H9 (cell line): ENCODE measurements at regions not wholly inside any gene's neighbourhood (a gene's known extent, or its start where the extent isn't known, plus 50 kb on each side); places are given as distances from the start of the nearest gene placed in this dataset.

ENCODE experiments used
- DNase-seq: peaks from one replicate; pipeline ENCODE4 v3.0.0-alpha.2; 2017
- H2AFZ ChIP-seq: one replicate; pipeline ENCODE4 v1.6.1; 2013; ENCODE audit warnings: mild to moderate bottlenecking, low read length, control low read depth, moderate library complexity
- H2AK5ac ChIP-seq: 2 replicates; pipeline ENCODE4 v1.6.1; 2013; ENCODE audit warnings: low read length, control low read depth, mixed read lengths; ENCODE audit not compliant: insufficient read length
- H2BK120ac ChIP-seq: one replicate; pipeline ENCODE4 v1.6.1; 2013; ENCODE audit warnings: low read depth, mild to moderate bottlenecking, low read length, control low read depth, inconsistent platforms; ENCODE audit not compliant: poor library complexity, severe bottlenecking
- H2BK12ac ChIP-seq: 2 replicates; pipeline ENCODE4 v1.6.1; 2013; ENCODE audit warnings: low read length, control low read depth, mixed read lengths, low read depth; ENCODE audit not compliant: insufficient read length
- H2BK15ac ChIP-seq: 2 replicates; pipeline ENCODE4 v1.6.1; 2013; ENCODE audit warnings: low read depth, low read length, control low read depth
- H2BK20ac ChIP-seq: one replicate; pipeline ENCODE4 v1.6.1; 2013; ENCODE audit warnings: low read depth, mild to moderate bottlenecking, low read length, control low read depth, inconsistent platforms; ENCODE audit not compliant: poor library complexity, severe bottlenecking
- H2BK5ac ChIP-seq: 2 replicates; pipeline ENCODE4 v1.6.1; 2013; ENCODE audit warnings: low read length, control low read depth, mixed read lengths; ENCODE audit not compliant: insufficient read length
- H3K14ac ChIP-seq: 2 replicates; pipeline ENCODE4 v1.6.1; 2013; ENCODE audit warnings: low read length, control low read depth; ENCODE audit not compliant: insufficient read depth
- H3K18ac ChIP-seq: 2 replicates; pipeline ENCODE4 v1.6.1; 2013; ENCODE audit warnings: low read depth, mild to moderate bottlenecking, mixed read lengths, low read length, control low read depth; ENCODE audit not compliant: insufficient read length
- H3K23ac ChIP-seq: 2 replicates; pipeline ENCODE4 v1.6.1; 2013; ENCODE audit warnings: low read length, control low read depth, mixed read lengths, low read depth; ENCODE audit not compliant: insufficient read length
- H3K23me2 ChIP-seq: 2 replicates; pipeline ENCODE4 v1.6.1; 2013; ENCODE audit warnings: low read depth, mild to moderate bottlenecking, mixed read lengths, low read length, control low read depth; ENCODE audit not compliant: insufficient read length, poor library complexity, severe bottlenecking
- H3K27ac ChIP-seq: 2 replicates; pipeline ENCODE4 v1.5.1; 2013; ENCODE audit warnings: low read length, control low read depth, mixed read lengths, low read depth; ENCODE audit not compliant: insufficient read length
- H3K27me3 ChIP-seq: 2 replicates; pipeline ENCODE4 v1.6.1; 2013; ENCODE audit warnings: low read length, control low read depth, inconsistent platforms; ENCODE audit not compliant: insufficient read depth
- H3K4ac ChIP-seq: 2 replicates; pipeline ENCODE4 v1.6.1; 2013; ENCODE audit warnings: low read depth, mild to moderate bottlenecking, control low read depth, inconsistent platforms, low read length, moderate library complexity
- H3K4me1 ChIP-seq: 2 replicates; pipeline ENCODE4 v1.6.1; 2013; ENCODE audit warnings: low read length, control low read depth, inconsistent platforms; ENCODE audit not compliant: insufficient read depth
- H3K4me2 ChIP-seq: 2 replicates; pipeline ENCODE4 v1.6.1; 2013; ENCODE audit warnings: low read length, control low read depth, mixed read lengths; ENCODE audit not compliant: insufficient read length, insufficient read depth
- H3K56ac ChIP-seq: 2 replicates; pipeline ENCODE4 v1.6.1; 2013; ENCODE audit warnings: low read depth, mild to moderate bottlenecking, mixed read lengths, low read length, control low read depth; ENCODE audit not compliant: insufficient read length
- H3K79me1 ChIP-seq: 2 replicates; pipeline ENCODE4 v1.6.1; 2013; ENCODE audit warnings: low read depth, mild to moderate bottlenecking, moderate library complexity, low read length, control low read depth, inconsistent platforms; ENCODE audit not compliant: insufficient read depth, poor library complexity, severe bottlenecking
- H3K79me2 ChIP-seq: 2 replicates; pipeline ENCODE4 v1.6.1; 2013; ENCODE audit warnings: low read length, control low read depth, inconsistent platforms; ENCODE audit not compliant: insufficient read depth
- H3K9ac ChIP-seq: 2 replicates; pipeline ENCODE4 v1.6.1; 2013; ENCODE audit warnings: low read length, control low read depth, mixed read lengths; ENCODE audit not compliant: insufficient read length; ENCODE audit errors: extremely low read depth
- H3K9me3 ChIP-seq: one replicate; pipeline ENCODE4 v1.6.1; 2013; ENCODE audit warnings: low read depth, low read length, inconsistent platforms; ENCODE audit not compliant: control insufficient read depth
- H3T11ph ChIP-seq: one replicate; pipeline ENCODE4 v1.6.1; 2013; ENCODE audit warnings: mild to moderate bottlenecking, low read length, control low read depth, inconsistent platforms
- H4K20me1 ChIP-seq: one replicate; pipeline ENCODE4 v1.6.1; 2013; ENCODE audit not compliant: control insufficient read depth, insufficient read length, insufficient read depth
- H4K5ac ChIP-seq: 2 replicates; pipeline ENCODE4 v1.6.1; 2013; ENCODE audit warnings: low read depth, mild to moderate bottlenecking, mixed read lengths, low read length, control low read depth; ENCODE audit not compliant: insufficient read length
- H4K8ac ChIP-seq: replicated peaks from 2 replicates; pipeline ENCODE4 v1.6.1; 2013; ENCODE audit warnings: low read length, control low read depth, mixed read lengths, low read depth; ENCODE audit not compliant: insufficient read length
- H4K91ac ChIP-seq: 2 replicates; pipeline ENCODE4 v1.6.1; 2013; ENCODE audit warnings: low read depth, mild to moderate bottlenecking, moderate library complexity, mixed read lengths, low read length, control low read depth; ENCODE audit not compliant: insufficient read length
- H3K27ac Mint-ChIP-seq, 3 experiments: 2 replicates in 2 of 3; 3 replicates in 1 of 3; pipeline ENCODE4 v1.8.0; 2020 to 2021; ENCODE audit warnings: mixed read lengths in 3 of 3, mild to moderate bottlenecking in 1 of 3, moderate library complexity in 1 of 3
- H3K27me3 Mint-ChIP-seq: 2 replicates; pipeline ENCODE4 v1.8.0; 2021; ENCODE audit warnings: low read depth, mild to moderate bottlenecking, moderate library complexity, mixed read lengths
- H3K36me3 Mint-ChIP-seq, 3 experiments: 2 replicates in 2 of 3; 3 replicates in 1 of 3; pipeline ENCODE4 v1.8.0; 2020 to 2021; ENCODE audit warnings: low read depth in 3 of 3, mixed read lengths in 3 of 3; ENCODE audit not compliant: insufficient read depth in 1 of 3
- H3K4me1 Mint-ChIP-seq, 2 experiments: 2 replicates each; pipeline ENCODE4 v1.8.0; 2020; ENCODE audit warnings: mixed read lengths in 2 of 2
- H3K4me3 Mint-ChIP-seq, 2 experiments: 2 replicates in 1 of 2; 3 replicates in 1 of 2; pipeline ENCODE4 v1.8.0; 2020 to 2021; ENCODE audit warnings: mild to moderate bottlenecking in 2 of 2, mixed read lengths in 2 of 2, moderate library complexity in 1 of 2
- H3K9me3 Mint-ChIP-seq, 2 experiments: 2 replicates in 1 of 2; 3 replicates in 1 of 2; pipeline ENCODE4 v1.8.0; 2020; ENCODE audit warnings: mild to moderate bottlenecking in 2 of 2, mixed read lengths in 2 of 2, moderate library complexity in 1 of 2
- WGBS: extraction: QIAGEN DNeasy Blood & Tissue Kit; methylation state at CpG from one replicate; pipeline ENCODE4 v1.1.7; 2013; ENCODE audit warnings: missing lambda C conversion rate, low lambda C conversion rate, mixed read lengths; ENCODE audit not compliant: insufficient read length; ENCODE audit errors: extremely low coverage; 5-methylcytosine and 5-hydroxymethylcytosine counted together
- TF ChIP-seq, protein P1 (sequence below): fragments of 200-600 bp; sonication (generic); conservative IDR thresholded peaks from 3 replicates; pipeline ENCODE4 v1.8.0; 2021; ENCODE audit warnings: antibody characterized with exemption, mild to moderate bottlenecking

DNA sequence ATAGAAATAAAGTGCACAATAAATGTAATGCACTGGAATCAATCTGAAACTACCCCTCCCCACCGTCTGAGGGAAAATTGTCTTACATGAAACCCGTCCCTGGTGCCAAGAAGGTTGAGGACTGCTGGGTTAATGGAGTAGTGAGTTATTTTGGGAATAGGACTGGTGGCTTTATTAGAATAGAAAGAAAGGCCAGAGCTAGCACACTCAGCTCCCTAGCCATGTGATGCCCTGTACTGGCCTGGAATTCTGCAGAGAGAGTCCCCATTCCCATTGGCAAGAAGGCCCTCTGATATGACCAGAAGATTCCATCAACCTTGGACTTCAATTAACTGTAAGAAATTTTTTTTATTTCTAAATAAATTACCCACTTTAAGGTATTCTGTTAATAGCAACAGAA, 393.5 kb upstream of the PCDH9 start:
- no peak overlapping the region for H3K27ac Mint-ChIP-seq
- no peak overlapping the region for H2BK5ac ChIP-seq
- H3K4me1 ChIP-seq = no peaks in the 10 kb centered on the region
- H3K9me3 ChIP-seq = no peaks in the 10 kb centered on the region
- no peak overlapping the region for H2BK120ac ChIP-seq
- TF ChIP-seq, protein P1, sequence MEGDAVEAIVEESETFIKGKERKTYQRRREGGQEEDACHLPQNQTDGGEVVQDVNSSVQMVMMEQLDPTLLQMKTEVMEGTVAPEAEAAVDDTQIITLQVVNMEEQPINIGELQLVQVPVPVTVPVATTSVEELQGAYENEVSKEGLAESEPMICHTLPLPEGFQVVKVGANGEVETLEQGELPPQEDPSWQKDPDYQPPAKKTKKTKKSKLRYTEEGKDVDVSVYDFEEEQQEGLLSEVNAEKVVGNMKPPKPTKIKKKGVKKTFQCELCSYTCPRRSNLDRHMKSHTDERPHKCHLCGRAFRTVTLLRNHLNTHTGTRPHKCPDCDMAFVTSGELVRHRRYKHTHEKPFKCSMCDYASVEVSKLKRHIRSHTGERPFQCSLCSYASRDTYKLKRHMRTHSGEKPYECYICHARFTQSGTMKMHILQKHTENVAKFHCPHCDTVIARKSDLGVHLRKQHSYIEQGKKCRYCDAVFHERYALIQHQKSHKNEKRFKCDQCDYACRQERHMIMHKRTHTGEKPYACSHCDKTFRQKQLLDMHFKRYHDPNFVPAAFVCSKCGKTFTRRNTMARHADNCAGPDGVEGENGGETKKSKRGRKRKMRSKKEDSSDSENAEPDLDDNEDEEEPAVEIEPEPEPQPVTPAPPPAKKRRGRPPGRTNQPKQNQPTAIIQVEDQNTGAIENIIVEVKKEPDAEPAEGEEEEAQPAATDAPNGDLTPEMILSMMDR = no peak
- no peaks in the 10 kb centered on the region for H3K23me2 ChIP-seq
- H3K79me1 ChIP-seq = no peaks in the 10 kb centered on the region
- H3K36me3 Mint-ChIP-seq = no peaks in the 10 kb centered on the region
- H3K4me3 Mint-ChIP-seq = no peak overlapping the region
- no peak overlapping the region for H3K14ac ChIP-seq
- H3K27ac ChIP-seq = no peak overlapping the region
- no peak overlapping the region for H4K5ac ChIP-seq
- no peak overlapping the region for H3K23ac ChIP-seq
- no peak overlapping the region for H3K18ac ChIP-seq
- no peak overlapping the region for H4K91ac ChIP-seq
- no peaks in the 10 kb centered on the region for H3K9me3 Mint-ChIP-seq
- H2AFZ ChIP-seq = no peak overlapping the region
- no peak overlapping the region for H3K9ac ChIP-seq
- H4K20me1 ChIP-seq = no peaks in the 10 kb centered on the region
- no CpG with 5 or more reads among the region's 2 CpGs for WGBS
- no peaks in the 10 kb centered on the region for H3K4me1 Mint-ChIP-seq
- H3T11ph ChIP-seq = no peak overlapping the region
- no peaks in the 10 kb centered on the region for H3K27me3 ChIP-seq
- no peak overlapping the region for H2BK12ac ChIP-seq
- H4K8ac ChIP-seq = no peak overlapping the region
- DNase-seq = no peak
- H3K27me3 Mint-ChIP-seq = no peaks in the 10 kb centered on the region; the same call in 1 of the 2 replicates
- H3K79me2 ChIP-seq = no peaks in the 10 kb centered on the region
- H3K4ac ChIP-seq = no peak overlapping the region
- H2AK5ac ChIP-seq = no peak overlapping the region
- no peak overlapping the region for H3K56ac ChIP-seq
- H3K4me2 ChIP-seq = no peak overlapping the region
- H2BK20ac ChIP-seq = no peak overlapping the region
- no peak overlapping the region for H2BK15ac ChIP-seq
